IPS-20b (cell line): ENCODE measurements at regions not wholly inside any gene's neighbourhood (a gene's known extent, or its start where the extent isn't known, plus 50 kb on each side); places are given as distances from the start of the nearest gene placed in this dataset.

Experiments used
- H3K27ac ChIP-seq: one replicate; pipeline ENCODE4 v1.5.1; 2013; ENCODE audit warnings: low read length
- H3K27me3 ChIP-seq: 2 replicates; pipeline ENCODE4 v1.6.1; 2013; ENCODE audit warnings: mild to moderate bottlenecking, low read length, inconsistent platforms; ENCODE audit not compliant: insufficient read depth
- H3K36me3 ChIP-seq: 2 replicates; pipeline ENCODE4 v1.6.1; 2013; ENCODE audit warnings: low read depth, mild to moderate bottlenecking, inconsistent platforms, low read length, moderate library complexity; ENCODE audit not compliant: insufficient read depth
- H3K4me1 ChIP-seq: 2 replicates; pipeline ENCODE4 v1.6.1; 2013; ENCODE audit warnings: mild to moderate bottlenecking, control low read depth, inconsistent platforms, low read length, moderate library complexity; ENCODE audit not compliant: insufficient read depth
- H3K4me3 ChIP-seq: 2 replicates; pipeline ENCODE4 v1.5.1; 2013; ENCODE audit warnings: mild to moderate bottlenecking, low read length, inconsistent platforms
- H3K9ac ChIP-seq: 2 replicates; pipeline ENCODE4 v1.6.1; 2013; ENCODE audit warnings: low read depth, mild to moderate bottlenecking, inconsistent platforms, low read length, moderate library complexity
- H3K9me3 ChIP-seq: 2 replicates; pipeline ENCODE4 v1.6.1; 2013; ENCODE audit warnings: mild to moderate bottlenecking, low read depth, low read length, inconsistent platforms; ENCODE audit not compliant: insufficient read depth

- Histone ChIP-seq H3K9ac (no peak overlapping the region), H3K4me3 (no peak overlapping the region), H3K27me3 (no peaks in the 10 kb centered on the region), H3K4me1 (peaks cover 5% of the 10 kb centered on the region; the same call in 1 of the 2 replicates), H3K27ac (no peak overlapping the region), H3K9me3 (no peaks in the 10 kb centered on the region), H3K36me3 (no peaks in the 10 kb centered on the region)
Observed at GRCh38 chr2:199682001-199682400, 169.0 kb downstream of the FTCDNL1 start.

GRCh38 chr2:199680482-199680881 is 170.5 kb downstream of the FTCDNL1 start:
- H3K9ac ChIP-seq = no peak overlapping the region

GRCh38 chr2:199679883-199680282 is 171.1 kb downstream of the FTCDNL1 start:
- Histone ChIP-seq H3K4me3 (no peak overlapping the region), H3K36me3 (no peaks in the 10 kb centered on the region), H3K9ac (no peak overlapping the region), H3K4me1 (peaks cover 5% of the 10 kb centered on the region; the same call in 1 of the 2 replicates), H3K9me3 (no peaks in the 10 kb centered on the region), H3K27me3 (no peaks in the 10 kb centered on the region), H3K27ac (no peak overlapping the region)

More at GRCh38 chr2:199680482-199680881, 170.5 kb downstream of the FTCDNL1 start:
- Histone ChIP-seq H3K27ac (no peak overlapping the region), H3K36me3 (no peaks in the 10 kb centered on the region), H3K4me3 (no peak overlapping the region), H3K4me1 (peaks cover 5% of the 10 kb centered on the region; the same call in 1 of the 2 replicates), H3K9me3 (no peaks in the 10 kb centered on the region), H3K27me3 (no peaks in the 10 kb centered on the region)

- Histone ChIP-seq H3K9me3 (no peaks in the 10 kb centered on the region), H3K4me3 (no peak overlapping the region), H3K27ac (no peak overlapping the region), H3K36me3 (no peaks in the 10 kb centered on the region), H3K4me1 (peaks cover 5% of the 10 kb centered on the region; the same call in 1 of the 2 replicates), H3K9ac (no peak overlapping the region), H3K27me3 (no peaks in the 10 kb centered on the region)
Observed at GRCh38 chr2:199677881-199678280, 173.1 kb downstream of the FTCDNL1 start.

GRCh38 chr2:199668645-199669044 is 182.3 kb downstream of the FTCDNL1 start:
- H3K9ac ChIP-seq = no peak overlapping the region
- no peaks in the 10 kb centered on the region for H3K27me3 ChIP-seq
- H3K36me3 ChIP-seq = no peaks in the 10 kb centered on the region
- H3K27ac ChIP-seq = no peak overlapping the region
- H3K4me3 ChIP-seq = no peak overlapping the region
- H3K4me1 ChIP-seq = no peaks in the 10 kb centered on the region
- H3K9me3 ChIP-seq = no peaks in the 10 kb centered on the region

GRCh38 chr2:199663157-199663556 is 187.8 kb downstream of the FTCDNL1 start:
- no peak overlapping the region for H3K4me3 ChIP-seq

GRCh38 chr2:199662255-199662654 is 188.7 kb downstream of the FTCDNL1 start:
- H3K4me3 ChIP-seq = no peak overlapping the region
- H3K9me3 ChIP-seq = no peaks in the 10 kb centered on the region
- H3K4me1 ChIP-seq = no peaks in the 10 kb centered on the region; the same call in 1 of the 2 replicates
- no peaks in the 10 kb centered on the region for H3K36me3 ChIP-seq
- no peak overlapping the region for H3K27ac ChIP-seq
- H3K27me3 ChIP-seq = peaks cover 9% of the 10 kb centered on the region
- no peak overlapping the region for H3K9ac ChIP-seq

More at GRCh38 chr2:199663157-199663556, 187.8 kb downstream of the FTCDNL1 start:
- Histone ChIP-seq H3K4me1 (no peaks in the 10 kb centered on the region; the same call in 1 of the 2 replicates), H3K9me3 (no peaks in the 10 kb centered on the region), H3K36me3 (no peaks in the 10 kb centered on the region), H3K27ac (no peak overlapping the region), H3K27me3 (peaks cover 9% of the 10 kb centered on the region), H3K9ac (no peak overlapping the region)

- H3K4me1 ChIP-seq = no peaks in the 10 kb centered on the region; the same call in 1 of the 2 replicates
- no peak overlapping the region for H3K4me3 ChIP-seq
Observed at GRCh38 chr2:199660167-199660566, 190.8 kb downstream of the FTCDNL1 start.

GRCh38 chr2:199659207-199659606 is 191.8 kb downstream of the FTCDNL1 start:
- Histone ChIP-seq H3K27me3 (peaks cover 9% of the 10 kb centered on the region), H3K27ac (no peak overlapping the region), H3K4me1 (no peaks in the 10 kb centered on the region; the same call in 1 of the 2 replicates), H3K4me3 (peak overlapping the region; percentile 64), H3K36me3 (no peaks in the 10 kb centered on the region), H3K9me3 (peaks cover 3% of the 10 kb centered on the region; the same call in 1 of the 2 replicates), H3K9ac (peak overlapping the region; percentile 52; the same call in 1 of the 2 replicates)

More at GRCh38 chr2:199660167-199660566, 190.8 kb downstream of the FTCDNL1 start:
- Histone ChIP-seq H3K9ac (no peak overlapping the region), H3K9me3 (no peaks in the 10 kb centered on the region), H3K27me3 (peaks cover 9% of the 10 kb centered on the region), H3K27ac (no peak overlapping the region), H3K36me3 (no peaks in the 10 kb centered on the region)

- H3K4me1 ChIP-seq = no peaks in the 10 kb centered on the region
- no peaks in the 10 kb centered on the region for H3K27me3 ChIP-seq
- no peak overlapping the region for H3K27ac ChIP-seq
- no peaks in the 10 kb centered on the region for H3K36me3 ChIP-seq
- H3K4me3 ChIP-seq = no peak overlapping the region
- H3K9me3 ChIP-seq = no peaks in the 10 kb centered on the region
- no peak overlapping the region for H3K9ac ChIP-seq
Observed at GRCh38 chr2:199646439-199646838, 188.7 kb upstream of the SATB2 start.

- Histone ChIP-seq H3K36me3 (no peaks in the 10 kb centered on the region), H3K4me3 (no peak overlapping the region)
Observed at GRCh38 chr2:199631129-199631528, 173.4 kb upstream of the SATB2 start.

GRCh38 chr2:199629301-199629700 is 171.6 kb upstream of the SATB2 start:
- Histone ChIP-seq H3K9ac (no peak overlapping the region), H3K4me1 (no peaks in the 10 kb centered on the region), H3K27ac (no peak overlapping the region), H3K27me3 (no peaks in the 10 kb centered on the region), H3K36me3 (no peaks in the 10 kb centered on the region), H3K9me3 (no peaks in the 10 kb centered on the region), H3K4me3 (no peak overlapping the region)

More at GRCh38 chr2:199631129-199631528, 173.4 kb upstream of the SATB2 start:
- no peak overlapping the region for H3K9ac ChIP-seq
- no peak overlapping the region for H3K27ac ChIP-seq
- no peaks in the 10 kb centered on the region for H3K4me1 ChIP-seq
- H3K27me3 ChIP-seq = no peaks in the 10 kb centered on the region
- H3K9me3 ChIP-seq = no peaks in the 10 kb centered on the region
